DMS153 (cell line): ENCODE measurements at regions not wholly inside any gene's neighbourhood (a gene's known extent, or its start where the extent isn't known, plus 50 kb on each side); places are given as distances from the start of the nearest gene placed in this dataset.

ENCODE experiments used
- DNase-seq: peaks from one replicate; lab custom pipeline; 2025; lab: John Stamatoyannopoulos, UW

GRCh38 chr1:216997831-216998230 is 274.6 kb upstream of the ESRRG start:
- no peak for DNase-seq

- no peak for DNase-seq
Observed at GRCh38 chr1:216997069-216997468, 273.8 kb upstream of the ESRRG start.

- no peak for DNase-seq
Observed at GRCh38 chr1:216984536-216984935, 261.3 kb upstream of the ESRRG start.

GRCh38 chr1:216983823-216984222 is 260.6 kb upstream of the ESRRG start:
- no peak for DNase-seq

- DNase-seq: no peak
Observed at GRCh38 chr1:216961516-216961915, 238.3 kb upstream of the ESRRG start.

- no peak for DNase-seq
Observed at GRCh38 chr1:216960716-216961115, 237.5 kb upstream of the ESRRG start.

GRCh38 chr1:216958569-216958968 is 235.3 kb upstream of the ESRRG start:
- DNase-seq: no peak

GRCh38 chr1:216953495-216953894 is 230.3 kb upstream of the ESRRG start:
- no peak for DNase-seq

GRCh38 chr1:216952864-216953263 is 229.6 kb upstream of the ESRRG start:
- no peak for DNase-seq

- DNase-seq: no peak
Observed at GRCh38 chr1:216945538-216946080, 222.4 kb upstream of the ESRRG start.

- no peak for DNase-seq
Observed at GRCh38 chr1:216944864-216945510, 221.8 kb upstream of the ESRRG start.

GRCh38 chr1:216937491-216937890 is 214.3 kb upstream of the ESRRG start:
- no peak for DNase-seq

GRCh38 chr1:216936779-216937178 is 213.6 kb upstream of the ESRRG start:
- DNase-seq: no peak

GRCh38 chr1:216935901-216936300 is 212.7 kb upstream of the ESRRG start:
- DNase-seq: no peak

GRCh38 chr1:216932424-216932823 is 209.2 kb upstream of the ESRRG start:
- no peak for DNase-seq

GRCh38 chr1:216929870-216930582 is 206.8 kb upstream of the ESRRG start:
- DNase-seq: no peak

GRCh38 chr1:216927633-216928032 is 204.4 kb upstream of the ESRRG start:
- no peak for DNase-seq

GRCh38 chr1:216926720-216927510 is 203.7 kb upstream of the ESRRG start:
- DNase-seq: no peak

- no peak for DNase-seq
Observed at GRCh38 chr1:216925962-216926625, 202.9 kb upstream of the ESRRG start.

GRCh38 chr1:216924732-216925131 is 201.5 kb upstream of the ESRRG start:
- DNase-seq: no peak

GRCh38 chr1:216923601-216924000 is 200.4 kb upstream of the ESRRG start:
- no peak for DNase-seq

- DNase-seq: no peak
Observed at GRCh38 chr1:216922406-216922805, 199.2 kb upstream of the ESRRG start.
